ENCODE measurements at regions not wholly inside any gene's neighbourhood (a gene's known extent, or its start where the extent isn't known, plus 50 kb on each side); places are given as distances from the start of the nearest gene placed in this dataset.
"Not testable (repeated sequence)": the region's sequence is repeated elsewhere in the genome, so short reads cannot be mapped to it uniquely, and the experiment has no call there.

DNA sequence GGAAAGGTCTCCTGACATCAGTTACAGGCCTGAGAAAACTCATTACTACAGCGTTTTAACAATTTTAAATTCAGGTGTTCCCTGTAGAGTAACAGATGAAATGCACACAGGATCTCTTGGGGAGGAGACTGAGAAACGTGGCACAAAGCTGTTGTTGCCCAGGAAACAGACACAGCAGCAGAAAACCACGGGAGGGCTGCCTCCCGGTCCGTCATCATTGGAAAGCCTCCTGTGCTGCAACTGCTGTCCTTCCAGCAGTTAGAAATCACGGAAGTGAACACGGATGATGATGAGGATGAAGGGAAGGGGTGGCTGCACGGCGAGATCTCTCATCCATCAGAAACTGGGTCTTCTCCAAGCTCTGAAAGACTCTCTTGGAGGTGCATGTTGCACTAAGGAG, 94.6 kb upstream of the RNF32 start:
- no peak for DNase-seq

DNA sequence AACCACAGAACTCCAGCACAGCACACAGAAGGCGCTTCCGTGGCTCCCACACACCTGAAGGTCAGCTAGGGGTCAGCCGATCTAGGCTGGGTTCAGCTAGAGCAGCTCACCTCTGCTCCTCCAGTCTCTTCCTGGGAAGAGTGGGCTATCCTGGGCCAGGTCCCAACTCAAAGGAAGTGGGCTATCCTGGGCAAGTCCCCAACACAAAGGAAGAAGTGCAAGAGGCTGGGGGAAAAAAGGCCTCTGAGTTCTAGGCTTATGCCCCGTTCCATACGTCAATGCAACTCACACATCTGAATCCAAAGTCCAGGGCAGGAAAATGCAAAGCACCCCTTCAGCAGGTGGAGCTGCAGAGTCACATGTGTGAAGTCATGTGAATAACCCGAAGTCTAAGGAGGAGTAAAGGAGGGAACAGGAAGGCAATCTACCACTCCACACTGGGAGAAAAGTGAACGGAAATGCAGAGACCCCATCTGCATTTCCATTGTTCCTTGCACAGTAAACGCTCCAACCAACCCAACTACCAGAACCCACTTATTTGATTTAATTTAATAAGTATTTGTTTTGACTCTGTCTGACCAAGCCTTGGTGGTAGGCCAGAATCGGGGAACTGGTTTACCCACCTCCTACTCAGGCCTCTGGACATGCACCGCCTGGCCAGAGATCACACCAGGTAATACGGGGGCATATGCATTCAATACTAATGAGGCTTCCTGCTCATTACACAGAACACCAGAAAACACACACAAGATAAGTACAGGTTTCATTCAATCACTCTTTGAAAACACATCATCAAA, 95.5 kb upstream of the RNF32 start:
- no peak for DNase-seq

- no peak for DNase-seq
Observed at GRCh38 chr7:156543699-156544598, 96.6 kb upstream of the RNF32 start.

DNA sequence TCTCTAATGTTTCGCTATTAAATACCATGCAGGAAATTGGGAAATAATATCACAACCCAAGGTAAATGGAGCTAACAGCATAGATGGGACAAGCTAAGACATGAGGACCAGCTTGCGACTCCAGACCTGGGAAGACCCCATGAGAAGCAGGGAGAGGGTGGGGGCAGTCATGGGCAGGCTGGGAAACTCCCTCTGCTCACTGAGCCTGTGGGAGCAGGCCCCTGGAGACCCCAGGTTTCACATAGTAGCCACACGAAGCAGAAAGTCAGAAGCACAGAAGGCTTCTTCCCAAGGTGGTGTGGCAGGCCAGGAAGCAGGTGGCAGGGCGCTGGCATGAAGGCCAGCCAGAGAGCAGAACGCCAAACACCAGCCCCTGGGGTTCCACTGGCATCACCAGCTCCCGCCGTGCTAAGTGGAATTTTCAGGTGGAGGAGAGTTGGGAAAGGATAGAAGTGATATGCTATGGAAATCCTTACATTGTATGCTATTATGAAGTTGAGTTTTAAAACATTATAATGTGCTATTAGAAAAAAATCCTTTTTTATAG, 99.9 kb upstream of the RNF32 start:
- no peak for DNase-seq

DNA sequence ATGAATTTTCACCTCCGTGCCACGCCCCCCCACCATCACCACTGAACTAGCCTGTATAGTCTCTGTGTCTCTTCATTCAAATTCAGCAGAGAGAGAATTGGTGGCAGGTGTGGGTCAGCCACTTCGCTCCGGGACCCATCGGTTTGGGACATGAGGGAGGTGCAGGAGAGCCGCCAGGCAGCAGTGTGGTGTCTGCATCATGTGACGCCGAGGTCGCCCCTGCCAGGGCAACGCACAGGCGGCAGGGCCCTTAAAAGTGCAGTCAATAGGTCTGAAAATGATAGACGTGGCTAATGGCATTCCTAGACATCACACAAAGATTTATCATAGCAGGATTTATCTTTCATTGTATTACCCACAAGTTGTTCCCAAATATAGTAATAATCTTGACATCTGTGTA, 100.6 kb upstream of the RNF32 start:
- DNase-seq, result no peak

DNA sequence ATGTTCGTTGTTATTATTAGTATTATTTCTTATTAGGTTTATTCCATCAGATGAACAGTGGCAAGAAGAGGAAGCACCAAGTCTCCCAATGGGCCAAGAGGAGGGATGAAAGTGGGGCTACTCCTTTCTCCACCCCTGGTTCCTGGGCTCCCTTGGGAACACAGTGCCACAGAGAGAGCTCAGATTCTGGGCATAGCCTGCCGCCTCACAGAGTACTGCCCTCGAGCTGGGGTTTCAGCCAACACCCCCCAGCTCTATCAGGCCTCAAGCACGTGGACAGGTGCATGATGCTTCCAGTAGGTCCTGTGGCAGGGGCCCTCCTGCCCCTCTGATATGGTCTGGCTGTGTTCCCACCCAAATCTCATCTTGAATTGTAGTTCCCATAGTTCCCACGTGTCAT, 103.6 kb upstream of the RNF32 start:
- no peak for DNase-seq

DNA sequence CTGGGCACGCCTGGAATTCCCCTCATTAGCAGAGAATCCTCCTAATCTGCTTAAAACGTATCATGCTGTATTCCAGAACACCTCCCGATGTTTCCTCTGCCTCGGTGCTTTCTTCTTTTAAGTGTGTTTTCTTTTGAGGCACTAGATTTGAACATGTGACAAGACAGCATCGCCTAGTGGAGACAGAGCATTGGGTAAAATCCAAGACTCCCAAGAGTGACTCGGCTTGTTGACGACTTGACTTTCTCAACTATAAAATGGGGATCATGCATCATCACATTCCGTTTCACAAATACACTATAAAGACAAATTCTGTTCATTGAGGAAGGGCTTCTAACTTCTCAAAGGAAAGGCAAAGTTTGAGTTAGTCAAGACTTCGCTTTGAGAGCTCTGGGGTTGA, 105.6 kb upstream of the RNF32 start:
- no peak for DNase-seq

DNA sequence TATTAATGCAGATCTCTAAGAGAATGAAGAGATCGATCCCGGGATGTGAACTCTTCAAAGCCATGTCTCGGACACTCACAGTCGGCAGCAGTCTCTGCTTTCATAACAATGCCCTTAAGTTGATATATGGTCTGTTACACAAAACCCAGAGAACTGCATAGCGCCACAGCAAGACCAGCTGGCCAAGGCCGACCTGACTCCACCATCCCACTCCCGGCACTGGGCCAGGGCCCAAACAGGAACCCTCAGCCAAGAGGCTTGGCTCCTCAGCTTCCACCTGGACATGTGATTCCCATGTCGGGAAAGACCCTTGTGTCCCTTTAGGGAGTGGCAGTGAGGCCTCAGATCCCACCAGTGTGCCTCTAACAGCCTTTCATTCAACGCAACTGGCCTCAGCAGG, 106.6 kb upstream of the RNF32 start:
- DNase-seq, result no peak

DNA sequence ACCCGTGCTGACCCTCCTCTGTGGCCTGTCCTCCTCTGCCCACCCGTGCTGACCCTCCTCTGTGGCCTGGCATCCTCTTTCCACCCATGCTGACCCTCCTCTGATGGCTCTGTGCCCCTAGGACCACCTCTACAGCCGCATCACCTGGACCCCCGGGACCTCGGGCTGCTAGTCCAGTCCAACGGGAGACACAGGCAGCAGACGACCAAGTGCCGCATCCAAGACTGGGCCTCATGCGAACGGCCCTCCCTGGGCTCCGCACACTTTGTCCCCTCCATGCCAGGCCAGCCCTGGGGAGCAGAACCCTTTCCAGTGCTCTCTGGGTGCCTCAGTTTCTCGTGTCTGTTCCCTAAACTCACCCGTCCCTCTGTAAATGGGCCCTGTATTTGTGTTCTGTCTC, 107.2 kb upstream of the RNF32 start:
- DNase-seq, result no peak

DNA sequence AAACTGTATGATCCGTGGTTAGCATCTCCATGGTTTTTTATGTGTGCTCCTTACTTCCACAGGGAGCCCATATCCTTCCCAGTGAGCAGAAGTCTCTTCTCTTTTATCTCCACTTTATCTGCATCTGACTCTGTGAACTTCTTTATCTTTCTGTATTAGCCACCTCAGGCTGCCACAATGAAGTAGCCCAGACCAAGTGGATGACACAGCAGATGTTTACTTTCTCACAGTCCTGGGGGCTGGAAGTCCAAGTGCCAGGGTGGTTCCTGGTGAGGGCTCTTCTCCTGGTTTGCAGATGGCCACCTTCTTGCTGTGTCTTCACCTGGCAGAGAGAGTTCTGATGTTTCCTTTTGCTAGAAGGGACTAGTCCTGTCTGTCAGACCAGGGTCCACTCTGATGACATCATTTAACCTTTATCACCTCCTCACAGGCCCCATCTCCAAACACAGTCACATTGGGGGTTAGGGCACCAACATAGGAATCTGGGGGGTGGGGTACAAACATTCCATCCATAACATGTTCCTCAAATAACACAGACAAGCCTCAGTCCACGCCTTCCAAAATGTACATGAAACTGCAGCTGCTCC, 108.5 kb upstream of the RNF32 start:
- DNase-seq, result no peak

- no peak for DNase-seq
Observed at GRCh38 chr7:156529956-156530355, 110.6 kb upstream of the RNF32 start.

DNA sequence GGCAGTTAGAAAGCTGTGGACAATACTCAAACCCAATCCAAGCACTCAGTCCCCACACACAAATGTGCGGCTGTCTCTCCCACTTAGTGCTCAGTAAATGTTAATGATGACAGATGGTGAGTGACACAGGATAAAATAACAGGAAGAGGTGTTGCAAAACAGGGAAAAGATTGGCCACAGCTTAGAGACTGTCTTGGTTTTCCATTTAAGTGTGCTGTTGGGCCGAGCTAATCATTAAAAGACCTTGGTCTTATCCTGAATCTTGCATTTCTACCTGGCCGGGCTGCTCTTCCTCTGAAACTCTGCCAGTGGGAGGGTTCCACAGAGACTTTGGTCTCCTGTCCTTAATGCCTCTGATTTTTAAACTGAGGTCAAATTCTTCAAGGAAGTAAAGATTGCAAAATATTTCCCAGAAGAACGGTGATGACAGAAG, 113.1 kb upstream of the RNF32 start:
- peak in 1 of 2 experiments; percentile 56 for DNase-seq

DNA sequence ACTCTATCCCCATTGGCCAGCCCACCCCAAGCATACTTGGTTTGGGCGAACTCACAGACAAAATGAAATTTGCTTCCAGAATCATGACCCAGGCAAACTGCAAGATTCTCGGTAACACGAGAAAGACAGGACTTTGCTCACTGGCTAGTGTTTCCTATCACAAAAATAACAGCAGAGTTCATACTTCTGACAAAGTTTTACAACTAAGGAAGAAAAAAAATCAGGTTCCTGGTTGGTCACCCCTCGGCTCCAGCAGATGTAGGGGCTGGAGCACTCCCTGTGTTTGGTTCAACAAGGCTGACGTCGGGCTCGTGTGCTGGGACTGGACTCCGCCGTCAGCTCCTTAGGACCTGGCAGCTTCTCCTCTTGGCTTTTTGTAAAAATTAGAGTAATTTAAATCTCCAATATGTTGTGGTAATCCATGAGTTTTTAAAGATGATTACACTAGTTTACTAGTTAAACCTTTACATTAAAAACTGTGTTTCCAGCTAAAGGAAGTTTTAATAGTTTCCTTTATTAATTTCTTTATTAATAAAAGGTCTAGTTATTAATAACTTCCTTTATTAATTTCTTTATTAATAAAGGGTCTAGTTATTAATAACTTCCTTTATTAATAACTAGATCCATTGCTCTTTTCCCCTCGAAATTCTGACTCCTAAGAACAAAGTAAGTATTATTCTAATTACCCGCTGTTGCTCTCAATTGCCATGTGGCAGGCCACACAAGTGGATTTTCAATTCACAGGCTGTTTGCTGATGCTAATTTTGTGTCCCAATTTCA, 115.6 kb upstream of the RNF32 start:
- no peak for DNase-seq

DNA sequence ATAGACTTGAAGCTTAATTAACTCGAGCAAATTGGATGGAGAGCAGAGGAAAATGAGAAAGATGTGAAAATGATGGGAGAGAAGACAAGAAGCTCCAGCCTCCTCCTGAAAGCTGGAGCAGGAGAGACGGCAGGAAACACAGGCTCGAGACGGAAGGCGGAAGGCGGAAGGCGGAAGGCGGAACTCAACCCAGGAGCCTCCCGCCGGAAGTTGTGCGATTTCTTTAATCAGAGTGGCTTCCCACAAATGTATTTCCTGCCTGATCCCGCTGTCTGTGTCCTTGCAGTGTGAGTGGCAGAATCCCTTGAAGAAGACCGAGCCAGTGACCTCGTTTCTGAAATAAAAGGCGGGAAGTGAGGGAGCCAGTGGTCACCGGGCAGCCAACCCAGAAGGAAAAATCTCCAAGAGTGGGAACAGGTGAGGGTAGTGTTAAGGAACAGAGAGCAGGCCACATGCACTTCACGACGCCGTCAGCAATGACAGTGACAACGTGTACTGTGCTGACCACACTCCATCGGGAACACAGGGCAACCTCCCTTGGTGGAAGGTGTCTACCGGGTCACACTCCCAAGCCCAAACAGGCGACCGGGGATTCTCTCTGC, 117.0 kb upstream of the RNF32 start:
- no peak for DNase-seq

- DNase-seq, result no peak
Observed at GRCh38 chr7:156522801-156523200, 117.8 kb upstream of the RNF32 start.

DNA sequence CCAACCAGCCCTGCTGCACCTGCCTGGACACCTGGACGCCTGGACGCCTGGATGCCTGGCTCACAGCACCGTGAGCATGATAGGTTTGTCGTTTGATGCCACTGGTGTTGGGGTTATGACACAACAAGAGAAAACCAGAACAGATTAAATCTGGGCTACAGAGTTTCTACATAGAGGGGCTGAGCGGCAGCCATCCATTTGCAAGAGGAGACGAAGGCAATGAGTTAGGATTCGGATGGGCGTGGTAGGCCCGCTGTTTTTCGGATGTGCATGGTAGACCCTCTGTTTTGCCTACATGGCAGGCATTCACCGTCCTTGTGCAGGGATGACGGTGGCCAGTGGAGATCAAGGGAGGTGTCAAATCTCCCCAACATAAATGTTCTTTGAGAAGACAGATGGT, 121.5 kb upstream of the RNF32 start:
- no peak for DNase-seq

- no peak for DNase-seq
Observed at GRCh38 chr7:156518466-156518865, 122.1 kb upstream of the RNF32 start.

GRCh38 chr7:156517858-156518257, 122.7 kb upstream of the RNF32 start:
- DNase-seq, result not testable (repeated sequence)

- no peak for DNase-seq
Observed at GRCh38 chr7:156516791-156517378, 123.7 kb upstream of the RNF32 start.

DNA sequence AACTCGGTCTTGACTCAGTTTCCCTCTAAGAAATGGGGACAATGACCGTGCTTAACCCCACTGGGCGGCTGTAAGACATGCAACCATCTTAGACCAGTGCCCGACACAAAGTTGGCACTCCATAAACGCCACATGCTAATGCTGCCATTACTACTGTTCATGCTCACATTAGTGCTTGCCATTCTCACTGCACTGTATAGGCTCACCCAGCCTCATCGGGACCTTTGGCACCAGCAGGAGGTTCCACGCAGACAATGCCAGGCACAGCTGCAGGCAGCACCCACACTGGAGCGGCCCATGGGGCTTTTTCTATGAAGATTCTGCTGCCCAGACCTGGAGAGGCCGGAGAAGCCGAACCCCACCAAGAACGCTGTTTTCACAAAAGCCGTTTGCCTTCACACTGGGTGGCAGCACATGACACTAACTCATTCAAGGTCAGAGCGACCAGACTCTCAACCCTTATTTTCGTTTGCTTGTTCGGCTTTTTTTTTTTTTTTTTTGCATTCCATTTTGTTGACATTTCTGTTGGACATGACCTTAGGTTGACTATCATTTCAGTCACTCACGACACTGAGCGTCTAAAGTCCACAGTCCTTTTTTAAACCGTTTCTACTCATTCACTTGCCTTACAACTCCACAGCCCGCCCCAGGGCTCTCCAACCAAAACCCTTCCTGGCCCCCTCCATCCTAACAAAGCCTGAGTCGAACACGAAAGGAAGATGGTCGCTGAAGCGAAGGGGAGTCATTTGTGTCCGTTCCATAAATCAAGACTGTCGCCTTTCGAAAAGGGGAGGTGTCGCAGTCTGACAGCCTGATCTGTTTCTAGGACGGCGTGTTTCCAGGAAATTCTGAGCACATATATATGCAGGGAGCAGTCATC, 124.4 kb upstream of the RNF32 start:
- no peak for DNase-seq

GRCh38 chr7:156514851-156515250, 125.7 kb upstream of the RNF32 start:
- DNase-seq, result no peak
